Endothelial cell of umbilical vein (primary cell): ENCODE measurements at regions not wholly inside any gene's neighbourhood (a gene's known extent, or its start where the extent isn't known, plus 50 kb on each side); places are given as distances from the start of the nearest gene placed in this dataset.

Experiments used
- BruUV-seq: library from RNA; stranded (reverse); fragments of 400-500 nt; replicated peaks from 2 replicates; lab custom pipeline; 2021; lab: Mats Ljungman, UMichigan
- CTCF ChIA-PET: fragments of 300-600, 350-600 bp; sonication (Branson Sonifier 250); formaldehyde crosslinking; loops from one replicate; lab custom pipeline; 2021; ENCODE audit warnings: antibody characterized with exemption, inconsistent platforms; lab: Charles Lee
- POLR2A ChIA-PET: fragments of 300-600, 350-600 bp; sonication (Branson Sonifier 250); formaldehyde crosslinking; loops from one replicate; lab custom pipeline; 2021; ENCODE audit warnings: antibody characterized with exemption, inconsistent platforms; lab: Charles Lee
- DNase-seq: peaks from one replicate; pipeline ENCODE4 v3.0.0-alpha.2; 2011; ENCODE audit warnings: low read depth, low spot score
- FAIRE-seq: peaks from 2 replicates; lab custom pipeline; 2011; peaks lifted over from hg19 to GRCh38; lab: Jason Lieb, UNC
- H2AFZ ChIP-seq: 2 replicates; pipeline ENCODE4 v1.6.0; 2012; ENCODE audit warnings: low read depth, low read length, control low read depth, inconsistent platforms
- H3K27ac ChIP-seq: 2 replicates; pipeline ENCODE4 v1.5.1; 2011; ENCODE audit warnings: low read depth, mild to moderate bottlenecking, control low read depth, low read length, moderate library complexity; ENCODE audit not compliant: insufficient read depth
- H3K27me3 ChIP-seq, 2 experiments: 2 replicates each; pipeline versions ENCODE4 v1.6.0 to v1.6.1; 2011; ENCODE audit warnings: low read length in 2 of 2, mixed read lengths in 1 of 2; ENCODE audit not compliant: control insufficient read depth in 2 of 2, insufficient read depth in 2 of 2
- H3K36me3 ChIP-seq, 2 experiments: 2 replicates in 1 of 2; 3 replicates in 1 of 2; pipeline ENCODE4 v1.5.1; 2011; ENCODE audit warnings: low read length in 2 of 2, mild to moderate bottlenecking in 1 of 2, moderate library complexity in 1 of 2; ENCODE audit not compliant: control insufficient read depth in 2 of 2, insufficient read depth in 2 of 2; ENCODE audit errors: extremely low read depth in 1 of 2
- H3K4me1 ChIP-seq: 3 replicates; pipeline ENCODE4 v1.5.1; 2011; ENCODE audit warnings: mild to moderate bottlenecking, low read length; ENCODE audit not compliant: control insufficient read depth, insufficient read depth; ENCODE audit errors: extremely low read depth
- H3K4me2 ChIP-seq: 2 replicates; pipeline ENCODE4 v1.6.1; 2011; ENCODE audit warnings: low read length, control low read depth, mixed read lengths; ENCODE audit not compliant: insufficient read depth
- H3K4me3 ChIP-seq, 3 experiments: fragments of 200-600 bp in 1 of 3; sonication (generic), shearing (Covaris generic) in 1 of 3; replicated peaks in 1 of 3; 2 replicates each; pipeline ENCODE4 v1.5.1; 2011 to 2016; ENCODE audit warnings: control low read depth in 3 of 3, low read length in 3 of 3, mild to moderate bottlenecking in 2 of 3, inconsistent platforms in 1 of 3, low read depth in 1 of 3, moderate library complexity in 1 of 3; ENCODE audit not compliant: insufficient read depth in 1 of 3
- H3K79me2 ChIP-seq: 2 replicates; pipeline ENCODE4 v1.6.0; 2012; ENCODE audit warnings: low read length, inconsistent platforms; ENCODE audit not compliant: control insufficient read depth, insufficient read depth
- H3K9ac ChIP-seq: replicated peaks from 2 replicates; pipeline ENCODE3; 2011; ENCODE audit warnings: low read length, control low read depth; ENCODE audit not compliant: insufficient read depth; ENCODE audit errors: extremely low read depth
- H3K9me1 ChIP-seq: replicated peaks from 3 replicates; pipeline ENCODE4 v1.6.0; 2011; ENCODE audit warnings: mild to moderate bottlenecking, low read length; ENCODE audit not compliant: control insufficient read depth, insufficient read depth; ENCODE audit errors: extremely low read depth
- H3K9me3 ChIP-seq: replicated peaks from 2 replicates; pipeline ENCODE4 v1.5.1; 2012; ENCODE audit warnings: low read length, inconsistent platforms; ENCODE audit not compliant: control insufficient read depth, insufficient read depth
- H4K20me1 ChIP-seq: replicated peaks from 2 replicates; pipeline ENCODE3; 2011; ENCODE audit warnings: mild to moderate bottlenecking, low read length; ENCODE audit not compliant: control insufficient read depth, insufficient read depth; ENCODE audit errors: extremely low read depth
- CTCF ChIP-seq, 2 donors: IDR thresholded peaks; 1 replicate in 1 of 2; 2 replicates in 1 of 2; pipeline ENCODE4 v1.5.1; 2011; ENCODE audit warnings: low read length in 2 of 2, mild to moderate bottlenecking in 2 of 2, moderate library complexity in 2 of 2, control low read depth in 1 of 2, inconsistent platforms in 1 of 2, low read depth in 1 of 2; ENCODE audit not compliant: insufficient read depth in 1 of 2; ENCODE audit errors: extremely low read depth in 1 of 2
- EZH2 ChIP-seq: IDR thresholded peaks from 2 replicates; pipeline ENCODE4 v1.6.1; 2012; ENCODE audit warnings: borderline replicate concordance, low read depth, mild to moderate bottlenecking, moderate library complexity, low read length, inconsistent platforms; ENCODE audit not compliant: severe bottlenecking
- FOS ChIP-seq: IDR thresholded peaks from 2 replicates; pipeline ENCODE4 v1.6.1; 2011; ENCODE audit warnings: mild to moderate bottlenecking, low read length, moderate library complexity, borderline replicate concordance; ENCODE audit not compliant: insufficient read depth
- GATA2 ChIP-seq: IDR thresholded peaks from 2 replicates; pipeline ENCODE4 v1.7.0; 2011; ENCODE audit warnings: low read depth, mild to moderate bottlenecking, moderate library complexity, mixed read lengths, low read length; ENCODE audit not compliant: insufficient read length, insufficient read depth
- JUN ChIP-seq: IDR thresholded peaks from 2 replicates; pipeline ENCODE4 v1.6.1; 2011; ENCODE audit warnings: borderline replicate concordance, low read depth; ENCODE audit not compliant: insufficient read length, insufficient read depth
- MAX ChIP-seq: IDR thresholded peaks from 2 replicates; pipeline ENCODE4 v1.6.1; 2011; ENCODE audit not compliant: insufficient read depth, insufficient read length
- MYC ChIP-seq: IDR thresholded peaks from one replicate; pipeline ENCODE4 v1.6.1; 2011; ENCODE audit warnings: mild to moderate bottlenecking, low read depth, low read length
- POLR2A ChIP-seq: IDR thresholded peaks from 2 replicates; pipeline ENCODE4 v1.6.1; 2012; ENCODE audit warnings: low read depth, mild to moderate bottlenecking, control low read depth, low read length
- POLR2AphosphoS5 ChIP-seq: IDR thresholded peaks from 2 replicates; pipeline ENCODE4 v1.6.1; 2012; ENCODE audit warnings: low read depth, mild to moderate bottlenecking, control low read depth, low read length, moderate library complexity; ENCODE audit not compliant: insufficient read depth
- dilution Hi-C: fragments of 300-500 bp; cut with MboI; formaldehyde crosslinking; loops from one replicate; pipeline ENCODE4 v1.15.0; 2019; ENCODE audit warnings: low sequenced_read_pairs; ENCODE audit not compliant: extremely low pct_ligation_motif_present
- intact Hi-C: fragments of 100-400 bp; cut with micrococcal nuclease; formaldehyde crosslinking; loops from one replicate; pipeline ENCODE4 v1.10.0; 2022

GRCh38 chr13:109868578-109869311, 82.4 kb upstream of the IRS2 start:
- no peak overlapping the region for H3K4me2 ChIP-seq
- ChIA-PET POLR2A (no interaction called here), CTCF (no interaction called here)
- H4K20me1 ChIP-seq = no peaks in the 10 kb centered on the region
- no peak overlapping the region for H3K9ac ChIP-seq
- H3K4me3 ChIP-seq = no peak overlapping the region
- DNase-seq (no peak), FAIRE-seq (no peak)
- dilution Hi-C loops (no loop called here), intact Hi-C loops (no loop called here)
- H3K27ac ChIP-seq = no peak overlapping the region
- BruUV-seq = no TSS peak
- H3K4me1 ChIP-seq = no peaks in the 10 kb centered on the region
- no peaks in the 10 kb centered on the region for H3K36me3 ChIP-seq
- H3K79me2 ChIP-seq = no peaks in the 10 kb centered on the region
- H3K9me1 ChIP-seq = no peaks in the 10 kb centered on the region
- TF ChIP-seq POLR2A (no peak), CTCF (IDR thresholded peaks at IDR 0.05; ENCODE audit: extremely low read depth in 1 of 2, insufficient read depth in 1 of 2, low read depth in 1 of 2, low read length in 2 of 2) (no peak), FOS (no peak), MAX (no peak), MYC (no peak), POLR2AphosphoS5 (no peak), GATA2 (no peak), EZH2 (no peak), JUN (no peak)
- no peak overlapping the region for H2AFZ ChIP-seq
- peaks cover 0 to 2% of the 10 kb centered on the region in 2 experiments for H3K27me3 ChIP-seq
- H3K9me3 ChIP-seq = no peaks in the 10 kb centered on the region
